PC-3 (cell line): ENCODE measurements at regions not wholly inside any gene's neighbourhood (a gene's known extent, or its start where the extent isn't known, plus 50 kb on each side); places are given as distances from the start of the nearest gene placed in this dataset.
"Not testable (repeated sequence)": the region's sequence is repeated elsewhere in the genome, so short reads cannot be mapped to it uniquely, and the experiment has no call there.

ENCODE experiments used
- ATAC-seq: fragments of 200-7000 bp; cut with Tn5 transposase; 2 replicates; pipeline ENCODE4 v1.9.1; 2020; ENCODE audit warnings: mild to moderate bottlenecking, moderate library complexity
- BruUV-seq: library from RNA; stranded (reverse); fragments of 400-500 nt; replicated peaks from 2 replicates; lab custom pipeline; 2021; lab: Mats Ljungman, UMichigan
- CTCF ChIA-PET: fragments of 300-600 bp; sonication (Branson Sonifier 250); formaldehyde crosslinking; loops from one replicate; lab custom pipeline; 2022; ENCODE audit warnings: antibody characterized with exemption; lab: Charles Lee
- POLR2A ChIA-PET: fragments of 300-600 bp; sonication (Branson Sonifier 250); formaldehyde crosslinking; loops from one replicate; lab custom pipeline; 2022; ENCODE audit warnings: antibody characterized with exemption; ENCODE audit not compliant: unreplicated experiment; lab: Charles Lee
- DNase-seq: peaks from one replicate; pipeline ENCODE4 v3.0.0-alpha.2; 2015
- H2AFZ ChIP-seq: fragments of 300-600 bp; sonication (generic); 2 replicates; pipeline ENCODE4 v1.6.0; 2016; ENCODE audit warnings: antibody characterized with exemption, low read length
- H3F3A ChIP-seq: fragments of 300-600 bp; sonication (generic); one replicate; pipeline ENCODE4 v1.6.0; 2017; ENCODE audit warnings: antibody characterized with exemption, low read length, control low read depth, mild to moderate bottlenecking; ENCODE audit not compliant: unreplicated experiment
- H3K27ac ChIP-seq: fragments of 300-600 bp; sonication (generic); 2 replicates; pipeline ENCODE4 v1.5.1; 2016; ENCODE audit warnings: mild to moderate bottlenecking, low read length
- H3K27me3 ChIP-seq: fragments of 300-600 bp; sonication (generic); 2 replicates; pipeline ENCODE4 v1.6.1; 2016; ENCODE audit warnings: low read length, mixed read lengths
- H3K36me3 ChIP-seq: fragments of 300-600 bp; sonication (generic); 2 replicates; pipeline ENCODE4 v1.6.1; 2016; ENCODE audit warnings: low read depth, mixed run types, low read length, mixed read lengths
- H3K4me1 ChIP-seq: fragments of 300-600 bp; sonication (generic); 2 replicates; pipeline ENCODE4 v1.5.1; 2016; ENCODE audit warnings: low read length; ENCODE audit not compliant: insufficient read depth
- H3K4me2 ChIP-seq: fragments of 300-600 bp; sonication (generic); 2 replicates; pipeline ENCODE4 v1.6.0; 2016; ENCODE audit warnings: low read length
- H3K4me3 ChIP-seq: fragments of 300-600 bp; sonication (generic); 2 replicates; pipeline ENCODE4 v1.5.1; 2016; ENCODE audit warnings: mild to moderate bottlenecking, low read length, mixed read lengths
- H3K79me2 ChIP-seq: fragments of 300-600 bp; sonication (generic); 2 replicates; pipeline ENCODE4 v1.6.1; 2017; ENCODE audit warnings: low read length, mixed read lengths
- H3K9ac ChIP-seq: fragments of 300-600 bp; sonication (generic); 2 replicates; pipeline ENCODE4 v1.6.0; 2016; ENCODE audit warnings: mild to moderate bottlenecking, low read length
- H3K9me2 ChIP-seq: fragments of 300-600 bp; sonication (generic); replicated peaks from 2 replicates; pipeline ENCODE4 v1.6.1; 2016; ENCODE audit warnings: mixed run types, low read length, mixed read lengths
- H3K9me3 ChIP-seq: fragments of 300-600 bp; sonication (generic); 2 replicates; pipeline ENCODE4 v1.6.1; 2016; ENCODE audit warnings: low read length, mixed read lengths
- H4K20me1 ChIP-seq: fragments of 300-600 bp; sonication (generic); 2 replicates; pipeline ENCODE4 v1.6.1; 2016; ENCODE audit warnings: low read length, mixed read lengths
- EZH2 ChIP-seq: fragments of 300-600 bp; sonication (generic); IDR thresholded peaks from one replicate; pipeline ENCODE4 v1.6.1; 2017; ENCODE audit warnings: antibody characterized with exemption, mild to moderate bottlenecking, low read length; ENCODE audit not compliant: unreplicated experiment
- EZH2phosphoT487 ChIP-seq: fragments of 300-600 bp; sonication (generic); IDR thresholded peaks from 2 replicates; pipeline ENCODE4 v1.6.1; 2018; ENCODE audit warnings: mild to moderate bottlenecking, antibody characterized with exemption, low read length, borderline replicate concordance
- intact Hi-C: fragments of 100-400 bp; cut with micrococcal nuclease; formaldehyde crosslinking; loops from 2 replicates; pipeline ENCODE4 v1.9.0; 2023
- TF ChIP-seq, protein P1 (sequence below): fragments of 300-600 bp; sonication (generic); conservative IDR thresholded peaks from 2 replicates; pipeline ENCODE4 v1.5.1; 2017; ENCODE audit warnings: antibody characterized with exemption, low read depth, mild to moderate bottlenecking, low read length

- no peaks in the 10 kb centered on the region for H3K9me2 ChIP-seq
- no peak overlapping the region for H3K9ac ChIP-seq
- H3K9me3 ChIP-seq, result no peaks in the 10 kb centered on the region
- no peaks in the 10 kb centered on the region for H3K36me3 ChIP-seq
- H3F3A ChIP-seq, result no peaks in the 10 kb centered on the region
- TF ChIP-seq EZH2 (no peak), EZH2phosphoT487 (no peak)
- TF ChIP-seq, protein P1, sequence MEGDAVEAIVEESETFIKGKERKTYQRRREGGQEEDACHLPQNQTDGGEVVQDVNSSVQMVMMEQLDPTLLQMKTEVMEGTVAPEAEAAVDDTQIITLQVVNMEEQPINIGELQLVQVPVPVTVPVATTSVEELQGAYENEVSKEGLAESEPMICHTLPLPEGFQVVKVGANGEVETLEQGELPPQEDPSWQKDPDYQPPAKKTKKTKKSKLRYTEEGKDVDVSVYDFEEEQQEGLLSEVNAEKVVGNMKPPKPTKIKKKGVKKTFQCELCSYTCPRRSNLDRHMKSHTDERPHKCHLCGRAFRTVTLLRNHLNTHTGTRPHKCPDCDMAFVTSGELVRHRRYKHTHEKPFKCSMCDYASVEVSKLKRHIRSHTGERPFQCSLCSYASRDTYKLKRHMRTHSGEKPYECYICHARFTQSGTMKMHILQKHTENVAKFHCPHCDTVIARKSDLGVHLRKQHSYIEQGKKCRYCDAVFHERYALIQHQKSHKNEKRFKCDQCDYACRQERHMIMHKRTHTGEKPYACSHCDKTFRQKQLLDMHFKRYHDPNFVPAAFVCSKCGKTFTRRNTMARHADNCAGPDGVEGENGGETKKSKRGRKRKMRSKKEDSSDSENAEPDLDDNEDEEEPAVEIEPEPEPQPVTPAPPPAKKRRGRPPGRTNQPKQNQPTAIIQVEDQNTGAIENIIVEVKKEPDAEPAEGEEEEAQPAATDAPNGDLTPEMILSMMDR, result no peak
- H3K4me3 ChIP-seq, result no peak overlapping the region
- no peak overlapping the region for H3K27ac ChIP-seq
- H3K4me1 ChIP-seq, result no peaks in the 10 kb centered on the region
- H4K20me1 ChIP-seq, result no peaks in the 10 kb centered on the region
- H3K4me2 ChIP-seq, result no peak overlapping the region
- no peak for ATAC-seq
- no peaks in the 10 kb centered on the region for H3K79me2 ChIP-seq
- ChIA-PET CTCF (no interaction called here), POLR2A (interaction anchor here (0.7 kb wide), 1 partner anchor 59 kb away, joined by 11 read pairs; no protein-coding TSS in a partner anchor)
- H3K27me3 ChIP-seq, result peaks cover 66% of the 10 kb centered on the region
- intact Hi-C loops, result no loop called here
- no peak overlapping the region for H2AFZ ChIP-seq
- no TSS peak for BruUV-seq
- no peak for DNase-seq
These were observed 121.0 kb upstream of the CDK13 start for GRCh38 chr7:39829028-39829427.

GRCh38 chr7:39832519-39833085 lies 117.5 kb upstream of the CDK13 start:
- POLR2A ChIA-PET, result no interaction called here
- Histone ChIP-seq H3K27me3 (peaks cover 33% of the 10 kb centered on the region), H3K9ac (no peak overlapping the region), H4K20me1 (no peaks in the 10 kb centered on the region), H3K27ac (no peak overlapping the region), H3K36me3 (no peaks in the 10 kb centered on the region), H3K4me3 (no peak overlapping the region), H3K9me2 (no peaks in the 10 kb centered on the region), H3K9me3 (no peaks in the 10 kb centered on the region), H2AFZ (no peak overlapping the region), H3K4me2 (peak overlapping the region; percentile 44; the same call in 1 of the 2 replicates), H3K4me1 (no peaks in the 10 kb centered on the region), H3K79me2 (no peaks in the 10 kb centered on the region), H3F3A (no peaks in the 10 kb centered on the region)
- CTCF ChIA-PET, result interaction anchor here (0.6 kb wide), 1 partner anchor 254 kb away, joined by 3 read pairs; no protein-coding TSS in a partner anchor
- TF ChIP-seq EZH2phosphoT487 (no peak), EZH2 (no peak)
- TF ChIP-seq, protein P1, result no peak
- no TSS peak for BruUV-seq
- DNase-seq (no peak), ATAC-seq (no peak)
- intact Hi-C loops, result loop anchor here (10.0 kb wide), 1 partner anchor 248 kb away; no protein-coding TSS in a partner anchor

DNA sequence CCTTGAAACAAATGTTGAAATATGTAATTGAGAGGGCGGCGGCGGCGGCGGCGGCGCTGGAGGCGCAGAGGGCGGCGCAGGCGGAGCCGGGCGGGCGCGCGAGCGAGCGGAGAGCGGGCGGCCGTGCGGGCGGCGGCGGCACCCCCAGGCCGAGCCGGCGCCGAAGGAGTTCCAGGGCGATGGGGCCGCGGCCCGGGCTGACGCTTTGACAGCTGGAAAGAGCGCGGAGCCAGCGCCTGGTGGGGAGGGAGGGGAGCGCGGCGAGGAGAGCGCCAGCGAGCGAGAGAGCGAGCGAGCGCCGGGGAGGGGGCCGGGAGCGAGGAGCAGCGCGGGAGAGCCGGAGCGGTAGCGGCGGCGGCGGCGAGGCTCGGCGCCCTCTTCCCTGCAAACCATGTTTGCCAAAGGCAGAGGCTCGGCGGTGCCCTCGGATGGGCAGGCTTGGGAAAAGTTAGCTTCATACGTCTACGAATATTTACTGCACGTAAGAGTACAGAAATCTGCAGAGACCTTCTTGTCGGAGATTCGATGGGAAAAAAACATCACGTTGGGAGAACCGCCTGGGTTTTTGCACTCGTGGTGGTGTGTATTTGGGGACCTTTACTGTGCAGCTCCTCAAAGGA lies 116.8 kb upstream of the CDK13 start:
- Histone ChIP-seq H2AFZ (peak overlapping the region; percentile 64; the same call in 1 of the 2 replicates), H3K27me3 (peaks cover 26% of the 10 kb centered on the region), H3K4me2 (peak overlapping the region; percentile 73), H3K4me3 (peak overlapping the region; percentile 61)
- not testable (repeated sequence) for H3F3A ChIP-seq, H3K36me3 ChIP-seq, H4K20me1 ChIP-seq, H3K79me2 ChIP-seq, H3K27ac ChIP-seq, H3K4me1 ChIP-seq, H3K9me3 ChIP-seq, H3K9me2 ChIP-seq, H3K9ac ChIP-seq, BruUV-seq
- DNase-seq, result peak; percentile 32
- peak; percentile 80 for ATAC-seq
- CTCF ChIA-PET, result interaction anchor here (0.6 kb wide), 1 partner anchor 254 kb away, joined by 3 read pairs; no protein-coding TSS in a partner anchor
- intact Hi-C loops, result loop anchor here (10.0 kb wide), 1 partner anchor 248 kb away; no protein-coding TSS in a partner anchor
- POLR2A ChIA-PET, result interaction anchor here (0.5 kb wide), 1 partner anchor 85 kb away, joined by 4 read pairs; no protein-coding TSS in a partner anchor

GRCh38 chr7:39833865-39834634 lies 116.0 kb upstream of the CDK13 start:
- H2AFZ ChIP-seq, H3K9me2 ChIP-seq, ATAC-seq, H3K27ac ChIP-seq, DNase-seq, H3K9me3 ChIP-seq, H3K79me2 ChIP-seq, H3K9ac ChIP-seq, CTCF ChIA-PET, H3F3A ChIP-seq, BruUV-seq, H4K20me1 ChIP-seq, H3K36me3 ChIP-seq, H3K4me3 ChIP-seq, H3K4me1 ChIP-seq: not testable (repeated sequence)
- peaks cover 20% of the 10 kb centered on the region for H3K27me3 ChIP-seq
- POLR2A ChIA-PET, result interaction anchor here (0.5 kb wide), 1 partner anchor 84 kb away, joined by 4 read pairs; no protein-coding TSS in a partner anchor
- intact Hi-C loops, result loop anchor here (10.0 kb wide), 1 partner anchor 249 kb away; no protein-coding TSS in a partner anchor
- peak overlapping the region; percentile 73; the same call in 1 of the 2 replicates for H3K4me2 ChIP-seq
